ENCODE measurements at regions not wholly inside any gene's neighbourhood (a gene's known extent, or its start where the extent isn't known, plus 50 kb on each side); places are given as distances from the start of the nearest gene placed in this dataset.

DNA sequence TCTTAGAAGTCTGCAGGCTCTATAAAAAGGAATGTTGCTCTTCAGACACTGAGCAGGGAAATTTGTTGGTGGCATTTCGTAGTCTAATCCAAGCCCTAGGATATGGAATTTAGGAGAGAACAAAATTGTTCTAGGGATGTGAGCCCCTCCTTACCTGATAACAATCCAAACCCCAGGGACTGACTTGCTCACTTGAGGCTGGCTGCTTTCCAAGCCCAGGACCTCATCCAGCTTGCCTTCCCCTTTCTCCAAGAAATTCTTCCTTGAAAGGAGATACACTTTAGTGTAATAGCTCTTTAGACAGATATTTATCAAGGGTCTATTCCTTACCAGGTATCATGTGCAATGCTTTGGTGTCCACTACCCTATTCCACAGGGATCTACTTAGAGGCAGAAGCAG is 279.8 kb downstream of the C1D start:
- DNase-seq, result no peak

DNA sequence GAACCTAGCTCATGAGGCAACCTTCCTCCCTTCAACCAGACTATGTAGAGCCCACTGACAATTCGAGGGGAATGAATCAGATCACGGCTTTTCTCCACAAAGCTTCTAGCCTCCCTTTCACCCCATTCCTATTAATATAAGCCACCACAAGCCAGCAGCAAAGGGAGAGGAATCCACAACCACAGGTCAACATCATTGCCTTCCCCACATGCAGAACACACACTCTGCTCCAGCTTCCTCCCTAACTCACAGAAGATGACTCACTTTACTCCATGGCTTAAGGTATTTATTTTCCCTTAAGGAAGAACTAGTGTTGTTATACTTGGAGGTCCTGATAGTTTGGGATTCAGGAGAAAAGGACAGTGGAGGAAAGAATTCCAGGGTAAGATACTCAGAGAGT is 272.2 kb downstream of the C1D start:
- no peak for DNase-seq

DNA sequence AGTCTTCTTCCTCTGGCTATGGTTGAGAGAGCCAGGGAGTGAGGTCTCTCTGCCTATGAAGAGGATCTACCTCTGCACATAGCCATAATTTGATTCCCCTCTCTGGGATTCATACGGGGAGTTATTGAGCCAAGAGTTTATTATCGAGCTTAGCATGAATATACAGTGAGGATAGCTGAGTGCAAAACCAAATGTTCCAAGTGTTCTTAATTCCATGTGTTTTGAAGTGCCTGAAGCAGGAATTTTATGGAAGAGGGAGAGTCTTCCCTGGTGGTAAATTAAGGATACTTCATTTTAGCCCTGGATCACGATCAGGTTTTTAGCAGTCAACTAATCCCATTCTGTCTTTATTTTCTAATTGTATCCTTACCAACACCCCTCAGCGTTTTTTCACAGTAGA is 270.6 kb downstream of the C1D start:
- no peak for DNase-seq

DNA sequence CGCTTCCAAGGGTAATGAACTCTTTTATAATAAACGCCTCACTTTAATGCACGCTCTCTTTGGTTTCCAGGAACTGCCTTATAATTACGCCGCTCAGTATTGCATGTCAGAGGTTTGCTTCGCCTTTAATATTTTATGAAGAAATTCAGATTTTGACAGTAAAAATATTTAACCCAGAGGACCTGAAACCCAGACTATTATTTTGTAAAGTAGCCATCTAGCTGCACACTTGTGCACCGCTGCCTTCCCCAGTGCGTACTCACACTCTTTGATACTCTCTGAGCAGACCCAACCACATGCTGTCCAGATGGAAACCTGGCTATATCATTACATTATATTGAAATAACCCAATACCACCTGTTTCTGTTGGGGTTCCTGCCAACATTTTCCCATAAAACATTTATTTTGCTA is 270.1 kb downstream of the C1D start:
- DNase-seq, result no peak

DNA sequence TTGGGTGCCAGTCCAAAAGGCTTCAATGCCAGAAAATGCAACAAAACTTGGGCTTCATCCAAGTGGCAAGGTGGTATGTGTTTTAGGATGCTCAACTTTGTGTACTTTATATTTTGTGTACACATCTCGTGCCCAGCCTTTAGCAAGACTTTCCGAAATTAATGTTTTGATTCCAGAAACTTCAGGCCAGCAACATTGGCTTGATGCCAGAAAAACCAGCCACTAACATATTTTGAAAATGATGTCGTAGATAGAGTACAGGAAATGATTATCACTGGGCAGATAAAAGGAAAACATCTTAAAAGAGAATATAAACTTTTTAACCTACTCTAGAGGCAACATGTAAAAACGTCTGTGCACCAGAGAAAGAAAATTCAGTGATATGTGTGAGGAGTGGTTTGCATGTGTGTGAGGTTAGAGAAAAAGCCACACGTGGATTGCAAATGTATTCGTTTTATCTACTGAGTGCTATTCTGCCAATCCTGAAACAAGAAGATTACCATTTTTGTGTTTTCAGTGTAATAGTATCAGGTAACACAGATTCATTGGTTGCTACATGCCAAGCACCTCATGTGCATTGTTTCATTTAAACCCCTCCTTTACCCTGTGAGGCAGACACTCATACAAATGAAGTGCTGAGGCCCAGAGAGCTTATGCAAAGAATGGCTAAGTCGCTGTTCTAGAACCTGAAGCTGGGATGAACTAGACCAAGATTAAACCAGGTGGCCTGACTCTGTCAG is 264.8 kb downstream of the C1D start:
- DNase-seq, result no peak

DNA sequence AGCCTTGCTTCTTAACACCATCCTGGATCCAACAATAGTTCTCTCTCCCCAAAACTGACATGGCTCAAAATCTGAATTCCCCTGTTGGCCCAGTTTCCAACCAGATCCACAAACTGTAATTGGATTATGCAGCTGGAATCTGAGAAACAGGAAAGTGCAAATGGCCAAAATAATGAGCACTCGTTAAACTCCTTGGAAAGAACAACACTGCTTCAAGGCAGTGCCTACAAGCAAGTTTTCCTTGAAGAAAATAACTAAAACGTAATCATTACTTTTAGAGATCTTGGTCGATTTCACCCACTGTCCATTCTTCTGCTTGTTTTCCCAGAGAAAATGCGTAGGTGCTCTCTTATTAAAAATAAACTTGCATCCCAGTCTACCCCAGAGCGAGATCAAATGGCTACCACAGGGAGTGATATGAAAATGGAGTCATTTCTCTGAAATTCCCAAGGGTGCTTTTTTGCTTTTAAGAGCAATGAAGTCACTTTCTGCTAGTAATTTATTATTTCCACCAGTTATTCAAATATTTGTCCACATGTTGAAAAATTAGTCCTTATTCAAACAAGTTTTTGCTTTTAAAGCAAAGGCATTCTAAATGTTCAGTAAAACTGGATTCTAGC is 264.2 kb downstream of the C1D start:
- DNase-seq, result no peak

DNA sequence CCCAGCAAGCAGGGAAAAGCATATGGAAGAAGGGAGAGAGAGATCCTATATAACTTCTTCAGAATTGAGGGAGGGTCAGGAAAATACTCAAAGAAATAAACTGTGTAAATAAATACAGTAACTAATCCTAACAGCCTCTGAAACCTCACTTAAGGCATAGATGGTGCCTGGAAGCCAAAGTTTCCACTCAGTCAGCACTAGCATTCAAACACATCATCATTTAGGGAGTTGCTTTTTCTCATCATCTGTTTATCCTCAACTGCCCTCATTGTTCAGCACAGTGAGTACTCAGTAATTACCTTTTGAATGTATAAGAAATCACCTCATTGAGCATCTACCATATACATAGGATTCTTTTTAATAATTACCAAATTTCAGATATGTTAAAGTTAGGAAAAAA is 262.9 kb downstream of the C1D start:
- DNase-seq, result no peak

DNA sequence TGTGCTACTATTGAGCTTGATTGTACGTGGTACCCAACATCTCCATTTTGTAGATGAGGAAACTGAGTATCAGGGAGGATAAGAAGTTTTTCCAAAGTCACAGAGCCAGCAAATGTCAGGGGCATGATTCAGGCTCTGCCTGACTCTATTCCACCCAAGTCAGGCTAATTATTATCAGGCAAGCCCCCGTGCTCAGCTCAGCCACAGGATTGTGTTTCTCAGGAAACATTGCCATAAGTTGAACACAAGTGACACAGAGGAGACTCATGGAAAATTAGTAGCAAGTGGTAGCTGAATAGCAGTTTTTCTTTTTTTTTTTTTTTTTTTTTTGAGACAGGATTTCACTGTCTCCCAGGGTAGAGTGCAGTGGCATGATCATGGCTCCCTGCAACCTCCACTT is 260.5 kb downstream of the C1D start:
- no peak for DNase-seq

DNA sequence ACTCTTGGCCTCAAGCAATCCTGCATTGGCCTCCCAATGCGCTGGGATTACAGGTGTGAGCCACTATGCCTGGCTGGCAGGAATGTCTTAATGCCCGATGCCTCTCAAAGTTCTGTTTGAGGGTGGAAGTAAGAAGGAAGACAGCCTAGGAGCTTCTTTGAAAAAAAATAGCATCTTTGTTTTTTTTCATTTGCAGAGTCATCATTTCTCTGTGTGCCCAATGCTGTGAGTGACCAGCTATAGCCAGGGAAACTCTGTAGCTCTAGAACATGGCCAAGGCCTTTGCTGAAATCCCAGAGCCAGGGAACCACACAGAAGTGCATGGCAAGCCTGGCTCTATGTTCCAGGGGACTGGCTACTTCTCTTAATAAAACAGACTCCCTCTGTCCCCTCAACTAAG is 260.0 kb downstream of the C1D start:
- DNase-seq, result no peak

DNA sequence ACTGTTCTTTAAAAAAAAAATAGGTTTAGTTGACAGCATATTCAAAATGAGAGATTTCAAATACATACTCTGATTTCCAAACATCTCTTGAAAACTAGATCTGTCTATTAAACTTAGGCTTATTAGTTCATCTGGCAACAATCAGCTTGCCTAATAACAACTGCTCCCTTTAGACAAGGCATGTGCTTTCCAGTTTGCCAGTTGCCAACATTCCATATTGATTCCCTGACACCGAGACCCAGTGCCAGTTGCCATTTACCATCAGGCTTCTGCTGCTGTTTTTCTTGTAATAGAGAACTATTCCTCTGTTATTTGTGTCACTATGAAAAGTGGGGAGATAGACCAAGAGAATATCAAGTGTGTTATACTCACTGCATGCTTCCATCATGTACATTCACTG is 256.0 kb downstream of the C1D start:
- no peak for DNase-seq

DNA sequence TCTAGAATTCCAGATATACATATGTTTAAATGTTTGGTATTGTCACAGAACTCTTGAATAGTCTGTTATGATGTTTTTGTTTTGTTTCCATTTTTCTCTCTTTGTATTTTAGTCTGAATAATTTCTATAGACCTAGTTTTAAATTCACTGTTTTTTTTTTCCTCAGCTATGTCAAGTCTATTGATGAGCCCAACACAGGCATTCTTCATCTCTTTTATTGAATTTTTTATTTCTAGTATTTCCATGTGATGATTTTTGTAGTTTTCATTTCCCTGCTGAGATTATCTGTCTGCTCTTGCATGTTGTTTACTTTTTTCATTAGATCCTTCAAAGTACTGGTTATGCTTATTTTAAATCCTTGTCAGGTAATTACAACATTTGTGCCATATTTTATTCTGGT is 254.7 kb downstream of the C1D start:
- no peak for DNase-seq

DNA sequence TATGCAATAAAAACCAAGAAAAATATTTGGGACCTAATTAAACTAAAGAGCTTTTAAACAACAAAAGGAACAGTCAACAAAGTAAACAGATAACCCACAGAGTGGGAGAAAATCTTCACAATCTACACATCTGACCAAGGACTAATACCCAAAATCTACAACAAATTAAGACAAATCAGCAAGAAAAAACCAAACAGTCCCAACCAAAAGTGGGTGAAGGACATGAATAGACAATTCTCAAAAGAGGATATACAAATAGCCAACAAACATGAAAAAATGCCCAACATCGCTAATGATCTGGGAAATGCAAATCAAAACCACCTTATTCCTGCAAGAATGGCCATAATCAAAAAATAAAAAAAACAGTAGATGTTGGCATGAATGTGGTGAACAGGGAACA is 250.1 kb downstream of the C1D start:
- no peak for DNase-seq

DNA sequence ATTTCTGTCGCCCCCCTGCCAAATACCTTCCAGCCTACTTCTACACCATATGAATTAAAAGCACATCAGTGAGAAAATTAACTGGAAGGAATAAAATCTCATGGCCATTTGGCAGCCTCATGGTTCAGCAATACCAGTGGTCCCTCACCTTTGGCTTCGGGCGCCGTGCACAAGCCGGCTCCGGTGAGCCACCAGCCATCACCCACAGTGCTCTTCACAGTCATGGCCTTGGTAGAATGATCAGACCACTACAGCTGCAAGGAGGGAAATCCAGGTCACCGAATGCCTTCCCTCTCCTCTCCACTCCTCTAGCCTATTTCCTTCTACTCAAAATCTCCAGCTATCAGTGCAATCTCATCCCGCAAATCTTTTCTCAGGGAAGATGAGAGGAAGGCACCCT is 239.1 kb downstream of the C1D start:
- no peak for DNase-seq

DNA sequence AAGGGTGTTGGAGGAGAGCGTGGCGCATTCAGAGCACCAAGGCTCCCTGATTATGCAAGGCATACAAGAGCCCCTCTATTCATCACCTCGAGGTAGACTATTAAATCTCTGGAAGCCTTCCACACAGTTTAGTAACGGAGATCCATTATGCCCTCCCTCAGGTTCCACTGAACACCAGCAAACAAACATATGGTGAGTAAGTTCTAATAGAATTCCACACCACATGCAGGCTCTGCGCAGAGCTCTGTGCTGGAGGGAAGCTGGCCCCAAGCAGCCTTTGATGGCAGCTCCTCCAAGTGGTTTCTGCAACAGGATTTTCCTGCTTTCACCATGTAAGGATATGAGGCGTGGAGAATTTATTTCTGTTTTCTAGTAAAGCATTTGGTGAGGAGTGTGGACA is 238.6 kb downstream of the C1D start:
- DNase-seq, result no peak

DNA sequence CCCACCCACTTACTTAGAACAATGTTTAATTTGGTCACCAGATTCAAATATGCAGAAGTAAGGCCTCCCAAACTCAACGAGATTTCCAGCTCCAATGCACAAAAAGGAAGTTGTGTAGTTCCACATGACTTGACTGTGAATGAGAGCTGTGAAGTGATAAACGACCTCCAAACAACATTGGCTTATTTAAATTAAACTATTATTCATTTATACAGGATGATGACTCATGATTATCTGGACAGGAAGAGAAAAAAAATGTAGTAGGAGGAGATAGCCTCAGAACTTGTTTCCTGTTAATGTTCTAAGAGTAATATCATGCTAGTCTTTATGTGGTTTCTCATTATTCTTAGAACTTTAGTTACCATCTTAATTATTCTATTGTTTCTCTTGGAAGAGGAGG is 237.3 kb downstream of the C1D start:
- no peak for DNase-seq

DNA sequence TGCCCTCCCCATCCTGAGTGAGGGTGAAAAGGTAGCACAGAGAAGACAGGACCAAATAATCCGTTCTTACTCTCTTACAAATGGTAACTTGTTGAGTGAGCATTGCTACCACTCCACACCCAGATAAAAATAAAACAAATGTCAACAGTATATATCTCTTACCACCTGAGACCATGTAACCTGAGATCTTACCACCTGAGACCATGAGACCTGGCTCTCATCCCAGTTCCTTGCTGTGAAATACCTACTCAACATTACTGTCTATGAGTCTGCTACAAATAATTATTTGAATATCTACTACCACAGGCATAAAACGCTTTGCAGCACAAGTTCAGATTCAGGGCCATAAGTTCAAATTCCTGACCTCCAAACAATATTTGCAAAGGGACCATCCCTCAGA is 234.7 kb downstream of the C1D start:
- DNase-seq, result no peak

DNA sequence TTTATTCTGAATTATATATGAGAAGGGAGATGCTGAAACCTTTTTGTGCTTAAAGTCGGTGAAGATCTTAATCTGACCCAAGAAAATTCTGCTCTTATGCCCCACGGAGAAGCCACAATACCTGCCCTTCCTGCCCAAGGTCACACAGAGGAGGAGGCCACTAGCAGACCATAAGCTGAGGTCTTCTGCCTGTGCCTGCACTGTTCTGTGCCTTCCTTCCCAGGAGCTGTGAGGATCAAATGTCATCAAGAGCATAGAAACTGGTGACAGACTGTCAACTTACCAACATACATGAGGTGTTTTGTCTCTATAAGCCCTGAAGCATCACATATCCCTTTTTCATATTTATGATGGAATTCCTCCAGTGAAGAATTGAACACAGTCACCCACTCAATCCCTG is 233.3 kb downstream of the C1D start:
- DNase-seq, result no peak

DNA sequence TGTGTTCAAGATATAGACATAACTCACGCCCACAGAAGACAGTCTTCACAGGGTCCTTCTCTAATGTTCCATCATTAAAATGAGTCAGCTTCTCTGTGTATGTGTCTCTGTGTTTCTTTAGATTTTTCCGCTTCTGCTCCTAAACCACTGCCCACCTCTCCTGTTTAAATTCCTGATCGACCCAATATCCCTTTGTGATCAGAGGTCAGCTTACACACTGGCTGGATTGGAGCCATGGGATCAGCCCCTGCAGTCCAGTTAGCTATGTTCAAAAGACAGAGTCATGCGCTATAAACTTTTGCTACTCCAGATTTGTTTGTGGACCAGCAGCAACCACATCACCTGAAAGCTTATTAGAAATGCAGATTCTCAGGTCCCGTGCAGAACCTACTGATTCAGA is 229.2 kb downstream of the C1D start:
- no peak for DNase-seq

DNA sequence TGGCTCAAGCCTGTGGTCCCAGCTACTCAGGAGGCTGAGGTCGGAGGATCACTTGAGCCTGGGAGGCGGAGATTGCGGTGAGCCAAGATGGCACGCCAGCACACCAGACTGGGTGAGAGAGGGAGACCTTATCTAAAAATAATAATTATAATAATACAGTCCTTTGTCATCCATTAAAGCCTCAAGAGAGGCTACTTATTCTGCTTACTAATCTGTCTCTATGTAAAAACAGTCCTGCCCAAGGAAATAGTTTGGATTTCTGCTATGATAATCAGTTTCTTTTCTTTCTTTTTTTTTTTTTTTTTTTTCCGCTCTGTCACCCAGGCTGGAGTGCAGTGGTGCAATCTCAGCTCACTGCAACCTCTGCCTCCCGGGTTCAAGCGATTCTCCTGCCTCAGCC is 228.3 kb downstream of the C1D start:
- no peak for DNase-seq

DNA sequence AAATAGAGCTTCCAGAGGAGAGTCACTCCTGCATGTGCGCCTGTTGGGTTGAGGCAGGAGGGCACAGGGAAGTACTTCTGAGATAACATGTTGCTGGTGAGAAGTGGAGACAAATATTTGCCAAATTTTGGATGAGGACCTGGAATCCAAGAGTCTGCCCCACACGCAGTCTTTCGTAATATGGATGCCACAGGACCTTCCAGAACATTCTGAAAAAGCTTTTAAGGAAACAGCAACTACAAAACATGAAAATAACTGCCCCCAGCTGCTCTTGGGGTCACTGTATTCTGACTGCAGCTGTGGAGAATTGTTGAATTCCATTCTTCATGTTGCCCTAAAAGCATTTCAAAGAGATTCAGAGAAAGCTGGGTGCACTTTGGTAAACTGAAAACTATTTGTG is 227.5 kb downstream of the C1D start:
- no peak for DNase-seq

DNA sequence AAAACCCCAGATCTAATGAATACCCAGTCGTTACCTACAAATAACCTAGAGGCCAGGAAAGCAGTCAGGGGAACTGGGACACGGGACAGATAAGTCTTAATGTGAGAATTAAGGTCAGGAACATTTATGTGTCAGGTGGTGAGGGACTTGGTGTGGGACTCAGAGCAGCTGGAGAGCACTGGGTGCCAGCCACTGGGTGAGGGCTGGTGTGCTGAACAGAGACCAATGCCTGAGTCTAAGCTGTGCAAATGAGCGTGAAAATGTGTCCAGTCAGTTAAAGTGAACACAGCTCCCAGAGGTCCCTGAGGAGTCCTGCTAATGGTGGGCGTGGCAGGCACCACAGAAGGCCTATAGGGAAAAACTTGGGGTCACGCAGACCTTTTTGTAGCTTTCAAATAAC is 225.9 kb downstream of the C1D start:
- no peak for DNase-seq

DNA sequence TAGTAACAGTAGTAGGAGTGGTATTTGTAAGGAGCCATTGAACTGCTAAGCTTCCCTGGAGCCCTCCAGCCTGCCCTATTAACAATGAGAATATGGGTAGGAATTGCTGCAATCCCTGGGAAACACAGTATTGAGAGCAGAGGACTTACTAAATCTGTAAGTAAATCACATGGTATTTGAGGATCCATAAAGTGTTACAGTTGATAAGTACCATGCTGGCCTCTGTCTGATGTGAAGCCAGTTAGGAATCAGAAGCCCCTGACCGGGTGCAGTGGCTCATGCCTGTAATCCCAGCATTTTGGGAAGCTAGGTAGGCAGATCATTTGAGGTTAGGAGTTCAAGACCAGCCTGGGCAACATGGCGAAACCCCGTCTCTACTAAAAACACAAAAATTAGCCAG is 224.6 kb downstream of the C1D start:
- DNase-seq, result no peak

DNA sequence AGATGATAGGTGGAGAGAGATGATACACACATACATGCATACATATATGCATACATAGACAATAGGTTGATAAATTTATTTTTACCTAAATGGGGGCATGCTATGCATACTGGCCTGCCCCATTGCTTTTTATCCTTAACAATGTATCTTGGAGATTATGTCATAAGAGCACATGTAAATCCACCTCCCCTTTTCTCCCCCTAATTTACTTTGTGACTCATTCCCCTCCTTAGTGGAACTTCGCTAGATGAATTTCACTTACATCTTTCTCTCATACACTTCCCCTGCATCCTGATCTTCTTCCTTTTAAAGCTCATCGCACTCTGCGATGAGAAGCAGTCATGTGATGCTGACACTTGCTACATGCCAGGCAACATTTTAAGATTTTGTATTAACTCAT is 223.6 kb downstream of the C1D start:
- no peak for DNase-seq

DNA sequence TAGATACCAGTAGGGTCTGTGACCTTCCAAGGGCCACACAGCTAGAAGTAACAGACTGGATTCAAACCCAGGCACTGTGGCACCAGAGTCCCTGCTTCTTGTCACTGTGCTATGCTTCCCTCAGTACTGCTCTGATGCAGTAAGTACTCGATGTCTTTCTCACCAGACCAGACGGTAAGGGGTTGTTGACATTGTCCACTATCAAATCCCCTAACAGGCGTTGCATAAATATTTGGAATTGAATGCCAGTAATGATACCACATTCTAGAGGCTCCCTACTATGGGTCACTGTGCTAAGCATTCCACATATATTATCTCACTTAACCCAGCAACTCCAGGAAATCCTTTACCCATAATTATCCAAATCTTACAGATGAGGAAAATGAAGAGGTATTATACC is 223.1 kb downstream of the C1D start:
- no peak for DNase-seq

DNA sequence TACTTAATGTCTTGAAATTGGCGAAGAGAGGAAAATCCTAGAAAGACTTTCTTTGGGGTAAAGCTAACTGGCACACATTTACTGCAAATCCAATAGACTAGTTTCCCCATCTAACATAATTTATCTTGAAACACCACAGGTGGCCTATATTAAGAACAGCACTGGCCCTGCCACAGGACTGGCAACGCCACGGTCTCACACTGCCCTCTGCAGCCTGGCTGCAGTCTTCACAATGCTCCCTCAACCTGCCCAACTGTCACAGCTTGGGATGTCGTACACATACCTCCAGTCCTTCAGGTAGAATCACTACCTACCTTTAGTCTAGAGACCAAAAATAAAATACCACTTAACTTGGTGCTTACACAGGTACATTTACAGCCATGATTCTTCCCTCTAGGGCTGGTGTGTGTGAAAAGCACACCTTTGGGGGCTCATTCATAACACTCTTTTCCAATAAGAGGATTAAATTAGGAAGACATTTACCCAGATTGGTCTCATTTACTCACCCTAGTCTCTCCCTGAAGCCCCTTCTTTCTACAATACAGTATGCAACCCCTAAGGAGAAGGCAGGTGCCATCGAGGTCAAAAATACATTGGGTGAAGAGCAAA is 222.2 kb downstream of the C1D start:
- peak; percentile 5 for DNase-seq

All from inflammatory macrophage treated with lipopolysaccharide for 4 hours (primary cell).